Loucy (cell line): ENCODE measurements at regions not wholly inside any gene's neighbourhood (a gene's known extent, or its start where the extent isn't known, plus 50 kb on each side); places are given as distances from the start of the nearest gene placed in this dataset.

Experiments used
- H2AFZ ChIP-seq: fragments of 200-600 bp; sonication (generic); 2 replicates; pipeline ENCODE4 v1.6.0; 2016; ENCODE audit warnings: antibody characterized with exemption, mild to moderate bottlenecking, low read length, moderate library complexity
- H3F3A ChIP-seq: fragments of 200-600 bp; 2 replicates; pipeline ENCODE4 v1.6.0; 2016; ENCODE audit warnings: antibody characterized with exemption, low read depth, mild to moderate bottlenecking
- H3K27me3 ChIP-seq: fragments of 200-600 bp; sonication (generic); 2 replicates; pipeline ENCODE4 v1.6.1; 2014; ENCODE audit warnings: low read length, mild to moderate bottlenecking; ENCODE audit not compliant: insufficient read depth, poor library complexity, severe bottlenecking
- H3K36me3 ChIP-seq: fragments of 200-600 bp; sonication (generic); 2 replicates; pipeline ENCODE4 v1.6.1; 2016; ENCODE audit warnings: low read length; ENCODE audit not compliant: insufficient read depth
- H3K4me1 ChIP-seq: fragments of 200-600 bp; sonication (generic); 2 replicates; pipeline ENCODE4 v1.5.1; 2014; ENCODE audit warnings: low read length, mild to moderate bottlenecking; ENCODE audit not compliant: insufficient read depth, poor library complexity, severe bottlenecking
- H3K4me2 ChIP-seq: fragments of 200-600 bp; sonication (generic); 2 replicates; pipeline ENCODE4 v1.6.0; 2014; ENCODE audit warnings: antibody characterized with exemption, low read length, low read depth, mild to moderate bottlenecking; ENCODE audit not compliant: poor library complexity, severe bottlenecking
- H3K4me3 ChIP-seq: fragments of 200-600 bp; sonication (generic); 2 replicates; pipeline ENCODE4 v1.5.1; 2014; ENCODE audit warnings: low read length, mild to moderate bottlenecking, mixed read lengths; ENCODE audit not compliant: poor library complexity, severe bottlenecking
- H3K79me2 ChIP-seq: fragments of 200-600 bp; sonication (generic); 2 replicates; pipeline ENCODE4 v1.6.1; 2014; ENCODE audit warnings: low read length; ENCODE audit not compliant: insufficient read depth
- H3K9ac ChIP-seq: fragments of 200-600 bp; sonication (generic); 2 replicates; pipeline ENCODE4 v1.6.0; 2014; ENCODE audit warnings: mild to moderate bottlenecking, low read depth, low read length, moderate library complexity; ENCODE audit not compliant: poor library complexity, severe bottlenecking
- H3K9me2 ChIP-seq: fragments of 200-600 bp; sonication (generic); replicated peaks from 2 replicates; pipeline ENCODE4 v1.6.1; 2016; ENCODE audit warnings: low read depth, low read length, mixed read lengths
- H3K9me3 ChIP-seq: fragments of 200-600 bp; sonication (generic); 2 replicates; pipeline ENCODE4 v1.6.1; 2014; ENCODE audit warnings: mild to moderate bottlenecking, antibody characterized with exemption, low read length, low read depth; ENCODE audit not compliant: insufficient read depth
- H4K20me1 ChIP-seq: fragments of 200-600 bp; sonication (generic); 2 replicates; pipeline ENCODE4 v1.6.0; 2014; ENCODE audit warnings: antibody characterized with exemption, low read length, mild to moderate bottlenecking; ENCODE audit not compliant: insufficient read depth, poor library complexity, severe bottlenecking
- EZH2phosphoT487 ChIP-seq: fragments of 200-600 bp; IDR thresholded peaks from 2 replicates; pipeline ENCODE4 v1.6.1; 2018; ENCODE audit warnings: antibody characterized with exemption, mild to moderate bottlenecking, moderate library complexity, borderline replicate concordance
- TF ChIP-seq, protein P1 (sequence below): fragments of 200-600 bp; sonication (generic); conservative IDR thresholded peaks from 2 replicates; pipeline ENCODE4 v1.5.1; 2014; ENCODE audit warnings: mild to moderate bottlenecking, antibody characterized with exemption, low read length

DNA sequence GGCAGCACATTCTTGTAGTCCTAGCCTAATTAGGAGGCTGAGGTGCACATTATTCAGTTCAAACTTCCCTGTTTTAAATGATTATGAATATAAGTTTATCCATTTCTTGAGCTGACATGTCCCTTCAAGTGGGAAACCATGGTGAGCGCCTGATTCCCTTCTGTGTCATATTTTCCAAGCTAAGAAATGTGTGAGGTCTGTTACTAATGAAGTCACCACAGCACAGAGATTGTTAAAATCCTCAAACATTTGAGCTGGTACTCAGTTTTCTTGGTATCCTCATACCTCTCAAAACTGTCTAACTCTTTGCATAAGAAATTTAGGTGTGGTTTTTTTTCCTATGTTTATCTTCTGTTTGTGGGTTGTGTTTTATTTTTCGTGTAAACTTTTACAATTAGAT, 926.8 kb downstream of the GATA3 start:
- Histone ChIP-seq H3K4me2 (no peak overlapping the region), H3K9me3 (no peaks in the 10 kb centered on the region), H3K27me3 (no peaks in the 10 kb centered on the region), H3K9me2 (no peaks in the 10 kb centered on the region), H4K20me1 (no peaks in the 10 kb centered on the region), H3K9ac (no peak overlapping the region), H3K4me1 (no peaks in the 10 kb centered on the region), H3K79me2 (no peaks in the 10 kb centered on the region), H3K36me3 (no peaks in the 10 kb centered on the region), H3F3A (no peaks in the 10 kb centered on the region), H3K4me3 (no peak overlapping the region), H2AFZ (no peak overlapping the region)
- TF ChIP-seq, protein P1, sequence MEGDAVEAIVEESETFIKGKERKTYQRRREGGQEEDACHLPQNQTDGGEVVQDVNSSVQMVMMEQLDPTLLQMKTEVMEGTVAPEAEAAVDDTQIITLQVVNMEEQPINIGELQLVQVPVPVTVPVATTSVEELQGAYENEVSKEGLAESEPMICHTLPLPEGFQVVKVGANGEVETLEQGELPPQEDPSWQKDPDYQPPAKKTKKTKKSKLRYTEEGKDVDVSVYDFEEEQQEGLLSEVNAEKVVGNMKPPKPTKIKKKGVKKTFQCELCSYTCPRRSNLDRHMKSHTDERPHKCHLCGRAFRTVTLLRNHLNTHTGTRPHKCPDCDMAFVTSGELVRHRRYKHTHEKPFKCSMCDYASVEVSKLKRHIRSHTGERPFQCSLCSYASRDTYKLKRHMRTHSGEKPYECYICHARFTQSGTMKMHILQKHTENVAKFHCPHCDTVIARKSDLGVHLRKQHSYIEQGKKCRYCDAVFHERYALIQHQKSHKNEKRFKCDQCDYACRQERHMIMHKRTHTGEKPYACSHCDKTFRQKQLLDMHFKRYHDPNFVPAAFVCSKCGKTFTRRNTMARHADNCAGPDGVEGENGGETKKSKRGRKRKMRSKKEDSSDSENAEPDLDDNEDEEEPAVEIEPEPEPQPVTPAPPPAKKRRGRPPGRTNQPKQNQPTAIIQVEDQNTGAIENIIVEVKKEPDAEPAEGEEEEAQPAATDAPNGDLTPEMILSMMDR = no peak
- no peak for TF ChIP-seq EZH2phosphoT487

DNA sequence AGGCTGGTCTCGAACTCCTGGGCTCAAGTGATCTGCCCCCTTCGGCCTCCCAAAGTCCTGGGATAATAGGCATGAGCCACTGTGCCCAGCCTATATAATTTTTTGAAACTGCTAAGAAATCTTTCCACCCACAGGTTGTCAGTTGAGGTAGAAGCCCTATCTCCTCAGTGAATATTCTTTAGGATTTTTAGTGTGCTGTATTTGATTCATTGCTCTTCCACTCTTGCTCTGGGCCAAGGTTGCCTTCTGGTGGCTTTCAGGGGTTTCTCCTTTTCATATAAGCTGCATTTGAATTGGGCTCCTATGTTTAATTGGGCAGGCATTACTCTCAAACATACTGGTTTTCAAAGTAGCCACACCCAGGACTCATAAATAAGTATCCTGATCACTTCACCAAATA, 931.2 kb downstream of the GATA3 start:
- Histone ChIP-seq H3K4me1 (no peaks in the 10 kb centered on the region), H3K9me2 (no peaks in the 10 kb centered on the region), H3K79me2 (no peaks in the 10 kb centered on the region), H3K36me3 (no peaks in the 10 kb centered on the region), H3K4me2 (no peak overlapping the region), H4K20me1 (no peaks in the 10 kb centered on the region), H3K4me3 (no peak overlapping the region), H3K27me3 (no peaks in the 10 kb centered on the region), H3K9me3 (no peaks in the 10 kb centered on the region), H3K9ac (no peak overlapping the region), H3F3A (no peaks in the 10 kb centered on the region), H2AFZ (no peak overlapping the region)
- TF ChIP-seq, protein P1 = no peak
- TF ChIP-seq EZH2phosphoT487 = no peak

DNA sequence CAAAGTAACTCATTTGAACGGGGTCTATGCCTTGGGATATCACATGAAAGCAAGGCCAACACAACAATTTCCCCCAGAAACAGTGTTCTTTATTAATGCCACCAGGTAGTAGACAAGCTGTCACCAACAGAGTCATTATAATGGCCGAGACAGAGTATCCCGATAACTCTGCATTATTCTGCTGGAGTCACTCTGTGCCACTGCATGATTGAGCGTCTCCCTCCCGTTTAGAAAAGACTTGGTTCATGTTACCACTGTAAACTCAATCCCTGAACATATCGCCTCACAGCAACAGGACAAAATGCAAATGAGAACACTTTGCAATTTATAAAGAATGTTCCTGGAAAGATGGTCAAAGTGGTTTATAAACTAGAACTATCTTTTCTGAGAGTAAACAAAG, 932.5 kb downstream of the GATA3 start:
- H3K9me2 ChIP-seq = no peaks in the 10 kb centered on the region
- TF ChIP-seq EZH2phosphoT487 = no peak
- TF ChIP-seq, protein P1 = no peak
- H3K9ac ChIP-seq = no peak overlapping the region
- no peaks in the 10 kb centered on the region for H4K20me1 ChIP-seq
- no peak overlapping the region for H2AFZ ChIP-seq
- H3F3A ChIP-seq = no peaks in the 10 kb centered on the region
- no peaks in the 10 kb centered on the region for H3K9me3 ChIP-seq
- no peak overlapping the region for H3K4me3 ChIP-seq
- no peaks in the 10 kb centered on the region for H3K27me3 ChIP-seq
- no peaks in the 10 kb centered on the region for H3K36me3 ChIP-seq
- no peaks in the 10 kb centered on the region for H3K4me1 ChIP-seq
- H3K79me2 ChIP-seq = no peaks in the 10 kb centered on the region
- H3K4me2 ChIP-seq = no peak overlapping the region
